H9 (cell line): ENCODE measurements at regions not wholly inside any gene's neighbourhood (a gene's known extent, or its start where the extent isn't known, plus 50 kb on each side); places are given as distances from the start of the nearest gene placed in this dataset.
A peak's percentile ranks its signal among the peaks of the same experiment; 100 is the strongest.

Source experiments
- DNase-seq: peaks from one replicate; pipeline ENCODE4 v3.0.0-alpha.2; 2017
- H2AFZ ChIP-seq: one replicate; pipeline ENCODE4 v1.6.1; 2013; ENCODE audit warnings: mild to moderate bottlenecking, low read length, control low read depth, moderate library complexity
- H2AK5ac ChIP-seq: 2 replicates; pipeline ENCODE4 v1.6.1; 2013; ENCODE audit warnings: low read length, control low read depth, mixed read lengths; ENCODE audit not compliant: insufficient read length
- H2BK120ac ChIP-seq: one replicate; pipeline ENCODE4 v1.6.1; 2013; ENCODE audit warnings: low read depth, mild to moderate bottlenecking, low read length, control low read depth, inconsistent platforms; ENCODE audit not compliant: poor library complexity, severe bottlenecking
- H2BK12ac ChIP-seq: 2 replicates; pipeline ENCODE4 v1.6.1; 2013; ENCODE audit warnings: low read length, control low read depth, mixed read lengths, low read depth; ENCODE audit not compliant: insufficient read length
- H2BK15ac ChIP-seq: 2 replicates; pipeline ENCODE4 v1.6.1; 2013; ENCODE audit warnings: low read depth, low read length, control low read depth
- H2BK20ac ChIP-seq: one replicate; pipeline ENCODE4 v1.6.1; 2013; ENCODE audit warnings: low read depth, mild to moderate bottlenecking, low read length, control low read depth, inconsistent platforms; ENCODE audit not compliant: poor library complexity, severe bottlenecking
- H2BK5ac ChIP-seq: 2 replicates; pipeline ENCODE4 v1.6.1; 2013; ENCODE audit warnings: low read length, control low read depth, mixed read lengths; ENCODE audit not compliant: insufficient read length
- H3K14ac ChIP-seq: 2 replicates; pipeline ENCODE4 v1.6.1; 2013; ENCODE audit warnings: low read length, control low read depth; ENCODE audit not compliant: insufficient read depth
- H3K18ac ChIP-seq: 2 replicates; pipeline ENCODE4 v1.6.1; 2013; ENCODE audit warnings: low read depth, mild to moderate bottlenecking, mixed read lengths, low read length, control low read depth; ENCODE audit not compliant: insufficient read length
- H3K23ac ChIP-seq: 2 replicates; pipeline ENCODE4 v1.6.1; 2013; ENCODE audit warnings: low read length, control low read depth, mixed read lengths, low read depth; ENCODE audit not compliant: insufficient read length
- H3K23me2 ChIP-seq: 2 replicates; pipeline ENCODE4 v1.6.1; 2013; ENCODE audit warnings: low read depth, mild to moderate bottlenecking, mixed read lengths, low read length, control low read depth; ENCODE audit not compliant: insufficient read length, poor library complexity, severe bottlenecking
- H3K27ac ChIP-seq: 2 replicates; pipeline ENCODE4 v1.5.1; 2013; ENCODE audit warnings: low read length, control low read depth, mixed read lengths, low read depth; ENCODE audit not compliant: insufficient read length
- H3K27me3 ChIP-seq: 2 replicates; pipeline ENCODE4 v1.6.1; 2013; ENCODE audit warnings: low read length, control low read depth, inconsistent platforms; ENCODE audit not compliant: insufficient read depth
- H3K4ac ChIP-seq: 2 replicates; pipeline ENCODE4 v1.6.1; 2013; ENCODE audit warnings: low read depth, mild to moderate bottlenecking, control low read depth, inconsistent platforms, low read length, moderate library complexity
- H3K4me1 ChIP-seq: 2 replicates; pipeline ENCODE4 v1.6.1; 2013; ENCODE audit warnings: low read length, control low read depth, inconsistent platforms; ENCODE audit not compliant: insufficient read depth
- H3K4me2 ChIP-seq: 2 replicates; pipeline ENCODE4 v1.6.1; 2013; ENCODE audit warnings: low read length, control low read depth, mixed read lengths; ENCODE audit not compliant: insufficient read length, insufficient read depth
- H3K56ac ChIP-seq: 2 replicates; pipeline ENCODE4 v1.6.1; 2013; ENCODE audit warnings: low read depth, mild to moderate bottlenecking, mixed read lengths, low read length, control low read depth; ENCODE audit not compliant: insufficient read length
- H3K79me1 ChIP-seq: 2 replicates; pipeline ENCODE4 v1.6.1; 2013; ENCODE audit warnings: low read depth, mild to moderate bottlenecking, moderate library complexity, low read length, control low read depth, inconsistent platforms; ENCODE audit not compliant: insufficient read depth, poor library complexity, severe bottlenecking
- H3K79me2 ChIP-seq: 2 replicates; pipeline ENCODE4 v1.6.1; 2013; ENCODE audit warnings: low read length, control low read depth, inconsistent platforms; ENCODE audit not compliant: insufficient read depth
- H3K9ac ChIP-seq: 2 replicates; pipeline ENCODE4 v1.6.1; 2013; ENCODE audit warnings: low read length, control low read depth, mixed read lengths; ENCODE audit not compliant: insufficient read length; ENCODE audit errors: extremely low read depth
- H3K9me3 ChIP-seq: one replicate; pipeline ENCODE4 v1.6.1; 2013; ENCODE audit warnings: low read depth, low read length, inconsistent platforms; ENCODE audit not compliant: control insufficient read depth
- H3T11ph ChIP-seq: one replicate; pipeline ENCODE4 v1.6.1; 2013; ENCODE audit warnings: mild to moderate bottlenecking, low read length, control low read depth, inconsistent platforms
- H4K20me1 ChIP-seq: one replicate; pipeline ENCODE4 v1.6.1; 2013; ENCODE audit not compliant: control insufficient read depth, insufficient read length, insufficient read depth
- H4K5ac ChIP-seq: 2 replicates; pipeline ENCODE4 v1.6.1; 2013; ENCODE audit warnings: low read depth, mild to moderate bottlenecking, mixed read lengths, low read length, control low read depth; ENCODE audit not compliant: insufficient read length
- H4K8ac ChIP-seq: replicated peaks from 2 replicates; pipeline ENCODE4 v1.6.1; 2013; ENCODE audit warnings: low read length, control low read depth, mixed read lengths, low read depth; ENCODE audit not compliant: insufficient read length
- H4K91ac ChIP-seq: 2 replicates; pipeline ENCODE4 v1.6.1; 2013; ENCODE audit warnings: low read depth, mild to moderate bottlenecking, moderate library complexity, mixed read lengths, low read length, control low read depth; ENCODE audit not compliant: insufficient read length
- H3K27ac Mint-ChIP-seq, 3 experiments: 2 replicates in 2 of 3; 3 replicates in 1 of 3; pipeline ENCODE4 v1.8.0; 2020 to 2021; ENCODE audit warnings: mixed read lengths in 3 of 3, mild to moderate bottlenecking in 1 of 3, moderate library complexity in 1 of 3
- H3K27me3 Mint-ChIP-seq: 2 replicates; pipeline ENCODE4 v1.8.0; 2021; ENCODE audit warnings: low read depth, mild to moderate bottlenecking, moderate library complexity, mixed read lengths
- H3K36me3 Mint-ChIP-seq, 3 experiments: 2 replicates in 2 of 3; 3 replicates in 1 of 3; pipeline ENCODE4 v1.8.0; 2020 to 2021; ENCODE audit warnings: low read depth in 3 of 3, mixed read lengths in 3 of 3; ENCODE audit not compliant: insufficient read depth in 1 of 3
- H3K4me1 Mint-ChIP-seq, 2 experiments: 2 replicates each; pipeline ENCODE4 v1.8.0; 2020; ENCODE audit warnings: mixed read lengths in 2 of 2
- H3K4me3 Mint-ChIP-seq, 2 experiments: 2 replicates in 1 of 2; 3 replicates in 1 of 2; pipeline ENCODE4 v1.8.0; 2020 to 2021; ENCODE audit warnings: mild to moderate bottlenecking in 2 of 2, mixed read lengths in 2 of 2, moderate library complexity in 1 of 2
- H3K9me3 Mint-ChIP-seq, 2 experiments: 2 replicates in 1 of 2; 3 replicates in 1 of 2; pipeline ENCODE4 v1.8.0; 2020; ENCODE audit warnings: mild to moderate bottlenecking in 2 of 2, mixed read lengths in 2 of 2, moderate library complexity in 1 of 2
- WGBS: extraction: QIAGEN DNeasy Blood & Tissue Kit; methylation state at CpG from one replicate; pipeline ENCODE4 v1.1.7; 2013; ENCODE audit warnings: missing lambda C conversion rate, low lambda C conversion rate, mixed read lengths; ENCODE audit not compliant: insufficient read length; ENCODE audit errors: extremely low coverage; 5-methylcytosine and 5-hydroxymethylcytosine counted together
- TF ChIP-seq, protein P1 (sequence below): fragments of 200-600 bp; sonication (generic); conservative IDR thresholded peaks from 3 replicates; pipeline ENCODE4 v1.8.0; 2021; ENCODE audit warnings: antibody characterized with exemption, mild to moderate bottlenecking

GRCh38 chr5:58181578-58182286, 278.2 kb downstream of the PLK2 start:
- no peak overlapping the region for H3K4me3 Mint-ChIP-seq
- Histone ChIP-seq H4K91ac (no peak overlapping the region), H3K27me3 (no peaks in the 10 kb centered on the region), H3K4me2 (no peak overlapping the region), H2BK15ac (no peak overlapping the region), H3K4me1 (no peaks in the 10 kb centered on the region; the same call in 1 of the 2 replicates), H2BK120ac (no peak overlapping the region), H3K56ac (no peak overlapping the region), H3K18ac (no peak overlapping the region), H4K8ac (no peak overlapping the region), H3K23me2 (no peaks in the 10 kb centered on the region), H3K14ac (no peak overlapping the region), H3T11ph (no peak overlapping the region), H2AK5ac (no peak overlapping the region), H3K79me2 (no peaks in the 10 kb centered on the region), H3K9ac (no peak overlapping the region), H3K4ac (no peak overlapping the region), H4K20me1 (no peaks in the 10 kb centered on the region), H3K79me1 (no peaks in the 10 kb centered on the region), H3K9me3 (no peaks in the 10 kb centered on the region), H3K23ac (no peak overlapping the region), H2BK20ac (no peak overlapping the region), H2AFZ (peak overlapping the region; percentile 22), H2BK12ac (no peak overlapping the region), H2BK5ac (no peak overlapping the region), H3K27ac (no peak overlapping the region), H4K5ac (no peak overlapping the region)
- DNase-seq: no peak
- H3K27ac Mint-ChIP-seq: no peak overlapping the region
- H3K9me3 Mint-ChIP-seq: no peaks in the 10 kb centered on the region
- no peaks in the 10 kb centered on the region for H3K4me1 Mint-ChIP-seq
- no CpG with 5 or more reads among the region's 6 CpGs for WGBS
- H3K27me3 Mint-ChIP-seq: no peaks in the 10 kb centered on the region
- no peaks in the 10 kb centered on the region for H3K36me3 Mint-ChIP-seq
- TF ChIP-seq, protein P1, sequence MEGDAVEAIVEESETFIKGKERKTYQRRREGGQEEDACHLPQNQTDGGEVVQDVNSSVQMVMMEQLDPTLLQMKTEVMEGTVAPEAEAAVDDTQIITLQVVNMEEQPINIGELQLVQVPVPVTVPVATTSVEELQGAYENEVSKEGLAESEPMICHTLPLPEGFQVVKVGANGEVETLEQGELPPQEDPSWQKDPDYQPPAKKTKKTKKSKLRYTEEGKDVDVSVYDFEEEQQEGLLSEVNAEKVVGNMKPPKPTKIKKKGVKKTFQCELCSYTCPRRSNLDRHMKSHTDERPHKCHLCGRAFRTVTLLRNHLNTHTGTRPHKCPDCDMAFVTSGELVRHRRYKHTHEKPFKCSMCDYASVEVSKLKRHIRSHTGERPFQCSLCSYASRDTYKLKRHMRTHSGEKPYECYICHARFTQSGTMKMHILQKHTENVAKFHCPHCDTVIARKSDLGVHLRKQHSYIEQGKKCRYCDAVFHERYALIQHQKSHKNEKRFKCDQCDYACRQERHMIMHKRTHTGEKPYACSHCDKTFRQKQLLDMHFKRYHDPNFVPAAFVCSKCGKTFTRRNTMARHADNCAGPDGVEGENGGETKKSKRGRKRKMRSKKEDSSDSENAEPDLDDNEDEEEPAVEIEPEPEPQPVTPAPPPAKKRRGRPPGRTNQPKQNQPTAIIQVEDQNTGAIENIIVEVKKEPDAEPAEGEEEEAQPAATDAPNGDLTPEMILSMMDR: no peak
